ENCODE measurements at regions not wholly inside any gene's neighbourhood (a gene's known extent, or its start where the extent isn't known, plus 50 kb on each side); places are given as distances from the start of the nearest gene placed in this dataset.
"Not testable (repeated sequence)": the region's sequence is repeated elsewhere in the genome, so short reads cannot be mapped to it uniquely, and the experiment has no call there.

- DNase-seq (ENCODE audit: low read depth in 4 of 4, low spot score in 1 of 4) = no peak
Observed at GRCh38 chr5:157961176-157961575, 102.2 kb upstream of the CLINT1 start.

DNA sequence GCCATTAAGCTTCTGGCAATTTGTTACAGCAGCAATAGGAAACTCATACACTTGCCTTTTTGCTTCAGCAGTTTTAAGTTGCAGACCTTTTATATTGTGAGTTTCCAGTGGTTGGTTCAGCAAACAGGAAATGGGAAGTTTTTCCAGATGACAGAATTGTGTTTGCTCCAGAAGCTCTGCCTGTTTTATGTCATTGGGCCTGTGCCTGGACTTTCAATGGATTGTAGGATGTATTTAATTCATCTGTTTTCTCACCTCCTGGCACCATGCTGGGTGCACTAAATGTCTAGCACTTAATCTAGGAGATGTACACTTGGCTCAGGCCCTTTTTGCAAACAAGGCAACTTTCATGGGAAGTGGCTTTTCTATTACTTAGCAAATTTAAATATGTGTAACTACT, 100.4 kb upstream of the CLINT1 start:
- no peak for DNase-seq (ENCODE audit: low read depth in 4 of 4, low spot score in 1 of 4)

DNA sequence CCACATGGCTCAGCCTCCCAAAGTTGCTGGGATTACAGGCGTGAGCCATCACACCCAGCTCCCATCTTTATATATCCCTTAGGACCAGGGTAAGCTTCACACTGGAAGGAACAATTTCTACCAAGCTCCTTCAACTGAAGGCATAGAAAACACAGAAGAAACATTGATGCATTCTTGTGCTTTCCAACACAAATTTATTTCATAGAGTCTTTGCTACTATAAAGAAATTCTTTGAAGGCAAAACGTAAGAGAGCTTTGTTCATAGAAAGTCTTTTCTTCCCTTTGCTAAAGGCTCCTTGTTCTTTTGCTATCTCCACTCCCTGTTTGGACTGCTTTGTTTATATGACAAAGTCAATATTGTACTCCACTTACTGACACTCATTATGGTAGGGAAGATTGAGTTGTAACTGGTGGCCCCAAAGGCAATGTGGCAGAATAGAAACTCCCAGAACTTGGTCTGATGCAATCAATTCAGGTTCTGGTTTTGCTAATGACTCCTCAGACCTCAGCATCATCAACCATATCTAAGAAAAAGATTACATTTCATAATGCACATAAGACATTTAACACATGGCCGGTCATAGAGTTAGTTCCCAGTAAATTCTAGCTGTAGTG, 97.4 kb upstream of the CLINT1 start:
- DNase-seq (ENCODE audit: low read depth in 4 of 4, low spot score in 1 of 4) = no peak

- DNase-seq (ENCODE audit: low read depth in 4 of 4, low spot score in 1 of 4) = no peak
Observed at GRCh38 chr5:157955541-157956172, 96.7 kb upstream of the CLINT1 start.

- DNase-seq (ENCODE audit: low read depth in 4 of 4, low spot score in 1 of 4) = no peak
Observed at GRCh38 chr5:157952374-157952685, 93.4 kb upstream of the CLINT1 start.

GRCh38 chr5:157951673-157952373, 92.9 kb upstream of the CLINT1 start:
- no peak for DNase-seq (ENCODE audit: low read depth in 4 of 4, low spot score in 1 of 4)

- DNase-seq (ENCODE audit: low read depth in 4 of 4, low spot score in 1 of 4) = no peak
Observed at GRCh38 chr5:157949520-157949919, 90.6 kb upstream of the CLINT1 start.

DNA sequence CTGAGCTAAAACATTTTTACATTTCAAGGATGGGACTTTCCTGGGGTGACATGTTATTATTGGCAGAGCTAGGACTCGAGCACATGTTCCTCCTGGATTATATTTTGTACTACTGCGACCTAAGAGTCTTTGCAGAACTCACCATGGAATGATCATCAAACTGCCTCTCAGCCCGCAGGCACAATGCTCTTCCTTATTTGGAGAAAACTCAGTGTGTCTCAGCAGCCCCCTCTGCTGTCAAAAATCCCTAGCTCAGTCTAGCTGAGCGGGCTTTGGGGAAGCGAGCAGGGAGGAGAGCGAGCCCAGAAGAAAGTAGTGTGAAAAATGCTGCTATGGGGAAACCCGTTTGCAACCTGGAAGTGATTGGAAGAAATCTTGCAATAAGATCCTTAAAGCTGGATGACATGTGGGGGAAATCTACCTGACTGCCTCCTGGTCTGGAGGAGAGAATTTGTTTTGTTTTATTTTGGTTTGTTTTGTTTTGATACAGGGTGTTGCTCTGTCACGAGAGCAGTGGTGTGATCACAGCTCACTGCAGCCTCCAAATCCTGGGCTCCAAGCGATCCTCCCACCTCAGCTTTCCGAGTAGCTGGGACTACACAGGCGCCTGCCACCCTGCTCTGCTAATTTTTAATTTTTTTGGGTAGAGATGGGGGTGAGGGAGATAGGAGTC, 89.9 kb upstream of the CLINT1 start:
- DNase-seq (ENCODE audit: low read depth in 4 of 4, low spot score in 1 of 4) = peak; percentile 49 to 71 (median 60)

DNA sequence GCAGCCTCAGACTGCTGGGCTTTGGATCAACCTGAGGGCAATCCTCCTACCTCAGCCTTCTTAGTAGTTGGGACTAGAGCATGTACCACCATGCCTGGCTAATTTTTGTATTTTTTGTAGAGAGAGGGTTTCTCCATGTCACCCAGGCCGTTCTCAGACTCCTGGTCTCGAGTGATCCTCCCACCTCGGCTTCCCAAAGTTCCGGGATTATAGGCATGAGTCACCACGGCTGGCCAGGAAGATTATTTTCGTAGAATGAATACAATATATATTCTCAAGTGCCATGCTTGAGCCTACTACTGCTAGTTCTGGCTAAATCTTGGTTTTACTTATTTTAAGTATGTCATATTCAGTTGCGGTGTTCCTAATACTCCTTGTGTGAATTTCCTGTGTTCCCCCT, 88.2 kb upstream of the CLINT1 start:
- no peak for DNase-seq (ENCODE audit: low read depth in 4 of 4, low spot score in 1 of 4)

GRCh38 chr5:157945822-157946221, 86.9 kb upstream of the CLINT1 start:
- not testable (repeated sequence) for DNase-seq (ENCODE audit: low read depth in 4 of 4, low spot score in 1 of 4)

- no peak for DNase-seq (ENCODE audit: low read depth in 4 of 4, low spot score in 1 of 4)
Observed at GRCh38 chr5:157944938-157945337, 86.0 kb upstream of the CLINT1 start.

GRCh38 chr5:157944077-157944633, 85.2 kb upstream of the CLINT1 start:
- no peak for DNase-seq (ENCODE audit: low read depth in 4 of 4, low spot score in 1 of 4)

DNA sequence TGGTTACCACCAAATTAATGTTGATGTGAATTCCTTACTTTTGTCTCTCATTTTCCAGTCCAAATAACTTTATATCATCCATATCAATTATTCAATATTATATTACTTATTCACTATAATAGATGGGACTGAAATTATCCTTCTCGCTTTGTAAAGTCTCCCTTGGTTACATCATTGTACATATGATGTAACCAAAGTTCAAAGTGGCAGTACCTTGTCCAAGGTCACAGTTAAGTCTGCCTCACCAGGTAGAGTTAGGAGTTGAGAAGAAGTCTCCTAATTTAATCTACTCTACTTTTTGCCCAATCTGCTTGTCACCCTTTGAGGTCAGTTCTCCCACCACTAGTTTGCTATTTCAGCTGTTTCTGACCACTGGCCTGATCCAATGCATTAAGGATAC, 83.7 kb upstream of the CLINT1 start:
- no peak for DNase-seq (ENCODE audit: low read depth in 4 of 4, low spot score in 1 of 4)

DNA sequence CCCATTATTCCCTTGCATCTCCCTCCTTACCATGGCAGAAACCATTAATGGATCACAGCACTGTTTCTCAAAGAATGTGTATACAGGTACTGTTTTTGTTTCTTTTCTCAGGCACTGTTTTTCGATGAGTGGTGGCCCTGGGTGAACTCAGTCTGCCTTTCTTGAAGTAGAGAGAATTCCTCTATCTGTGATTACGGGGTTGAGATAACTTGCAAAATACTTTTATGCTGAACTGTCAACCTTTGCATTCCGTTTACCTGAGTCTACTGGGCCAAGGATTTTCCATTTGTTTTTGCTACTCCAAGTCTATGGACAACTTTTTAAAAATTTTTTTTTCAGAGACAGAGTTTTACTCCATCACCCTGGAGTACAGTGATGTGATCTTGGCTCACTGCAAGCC, 82.7 kb upstream of the CLINT1 start:
- DNase-seq (ENCODE audit: low read depth in 4 of 4, low spot score in 1 of 4) = no peak

DNA sequence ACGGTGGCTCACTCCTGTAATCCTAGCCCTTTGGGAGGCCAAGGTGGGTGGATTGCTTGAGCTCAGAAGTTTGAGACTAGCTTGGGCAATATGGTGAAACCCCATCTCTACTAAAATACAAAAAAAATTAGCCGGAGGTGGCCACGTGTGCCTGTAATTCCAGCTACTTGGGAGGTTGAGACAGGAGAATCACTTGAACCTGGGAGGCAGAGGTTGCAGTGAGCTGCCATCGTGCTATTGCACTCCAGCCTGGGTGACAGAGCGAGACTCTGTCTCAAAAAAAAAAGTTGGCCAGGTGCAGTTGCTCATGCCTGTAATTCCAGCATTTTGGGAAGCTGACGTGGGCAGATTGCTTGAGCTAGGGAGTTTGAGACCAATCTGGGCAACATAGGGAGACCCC, 79.2 kb upstream of the CLINT1 start:
- not testable (repeated sequence) for DNase-seq (ENCODE audit: low read depth in 4 of 4, low spot score in 1 of 4)

- DNase-seq (ENCODE audit: low read depth in 4 of 4, low spot score in 1 of 4) = not testable (repeated sequence)
Observed at GRCh38 chr5:157936776-157937501, 78.0 kb upstream of the CLINT1 start.

DNA sequence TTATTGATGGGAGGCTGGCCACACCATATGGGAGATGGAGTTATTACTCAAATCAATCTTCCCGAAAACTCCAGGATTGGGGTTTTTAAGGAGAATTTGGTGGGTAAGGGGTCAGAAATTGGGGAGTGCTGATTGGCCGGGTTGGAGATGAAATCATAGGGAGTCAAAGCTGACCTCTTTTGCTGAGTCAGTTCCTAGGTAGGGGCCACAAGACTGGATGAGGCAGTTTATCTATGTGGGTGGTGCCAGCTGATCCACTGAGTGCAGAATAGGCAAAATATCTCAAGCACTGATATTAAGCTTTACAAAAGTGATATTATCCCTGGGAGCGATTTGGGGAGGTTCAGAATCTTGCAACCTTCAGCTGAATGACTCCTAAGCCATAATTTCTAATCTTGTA, 75.7 kb upstream of the CLINT1 start:
- no peak for DNase-seq (ENCODE audit: low read depth in 4 of 4, low spot score in 1 of 4)

DNA sequence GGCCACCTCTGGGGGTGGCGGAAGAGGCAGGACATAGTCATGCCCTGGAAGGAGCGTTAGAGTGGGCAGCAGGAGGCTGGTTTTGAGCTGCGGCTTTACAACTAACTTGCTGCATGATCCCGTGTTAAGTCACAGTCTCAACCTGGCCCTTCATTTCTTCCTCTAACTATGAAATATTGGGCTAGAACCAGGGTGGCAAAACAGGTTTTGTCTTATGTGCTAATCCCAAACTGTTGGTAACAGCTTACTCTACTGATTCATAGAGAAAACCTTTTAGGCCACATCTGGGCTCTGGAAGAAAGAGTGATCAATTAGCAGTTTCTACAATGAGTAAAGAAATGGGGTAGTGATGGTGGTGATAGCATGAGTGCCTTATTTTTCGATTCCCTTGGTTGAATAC, 74.1 kb upstream of the CLINT1 start:
- no peak for DNase-seq (ENCODE audit: low read depth in 4 of 4, low spot score in 1 of 4)

DNA sequence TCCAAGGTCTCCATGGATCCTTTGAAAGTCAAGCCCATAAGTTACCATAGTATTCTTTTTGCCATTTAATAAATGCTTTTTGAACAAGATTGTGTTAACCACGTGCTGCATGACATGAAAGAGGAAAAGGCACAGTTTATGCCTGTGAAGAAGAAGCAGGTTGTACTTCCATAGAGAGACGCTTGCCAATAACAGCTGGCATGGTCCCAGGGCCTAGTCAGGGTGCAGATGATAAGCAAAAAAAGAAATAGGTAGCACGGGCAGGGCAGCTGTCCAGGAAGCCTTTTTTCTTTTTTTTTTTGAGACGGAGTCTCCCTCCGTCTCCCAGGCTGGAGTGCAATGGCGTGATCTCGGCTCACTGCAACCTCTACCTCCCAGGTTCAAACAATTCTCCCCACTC, 71.8 kb upstream of the CLINT1 start:
- no peak for DNase-seq (ENCODE audit: low read depth in 4 of 4, low spot score in 1 of 4)

- DNase-seq (ENCODE audit: low read depth in 4 of 4, low spot score in 1 of 4) = no peak
Observed at GRCh38 chr5:157926977-157927376, 68.0 kb upstream of the CLINT1 start.

All from stimulated activated CD4-positive, alpha-beta T cell treated with anti-CD3 and anti-CD28 coated beads, Interleukin-1b, Interleukin-23, amount 100 ng/mL, for 24 hours (primary cell).